CMK (cell line): ENCODE measurements at regions not wholly inside any gene's neighbourhood (a gene's known extent, or its start where the extent isn't known, plus 50 kb on each side); places are given as distances from the start of the nearest gene placed in this dataset.
A peak's percentile ranks its signal among the peaks of the same experiment; 100 is the strongest.

Source experiments
- DNase-seq: peaks from one replicate; pipeline ENCODE4 v3.0.0-alpha.2; 2010; ENCODE audit warnings: low read depth

DNA sequence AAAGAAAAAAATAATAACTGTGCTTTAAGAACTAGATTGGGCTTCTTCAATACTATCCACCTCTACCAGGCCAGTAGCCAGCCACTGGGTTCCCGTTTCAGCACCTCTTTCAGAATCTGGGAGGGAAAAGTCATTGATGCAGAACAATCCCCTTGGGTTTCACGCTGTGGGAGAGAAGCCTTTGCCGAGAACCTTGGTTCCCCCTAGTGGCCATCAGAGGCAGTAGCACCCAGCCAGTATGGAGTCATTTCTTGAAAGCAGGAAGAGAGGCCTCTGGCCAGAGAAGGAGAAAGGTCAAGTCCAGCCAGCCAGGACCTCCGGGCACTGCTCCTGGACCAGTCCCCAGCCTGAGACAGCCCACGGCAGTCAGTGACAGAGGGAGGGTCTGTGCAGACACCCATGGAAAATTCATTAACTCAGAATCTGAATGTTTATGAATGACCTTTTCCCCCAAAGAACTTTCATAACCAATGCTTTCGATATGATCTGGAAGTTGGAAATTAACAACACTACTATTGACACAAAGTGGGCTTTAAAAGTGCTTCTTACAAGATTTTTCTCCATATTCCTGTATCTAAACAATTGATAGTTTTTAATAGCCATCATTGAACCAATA is 51.2 kb upstream of the CDH5 start:
- DNase-seq = peak; percentile 24

DNA sequence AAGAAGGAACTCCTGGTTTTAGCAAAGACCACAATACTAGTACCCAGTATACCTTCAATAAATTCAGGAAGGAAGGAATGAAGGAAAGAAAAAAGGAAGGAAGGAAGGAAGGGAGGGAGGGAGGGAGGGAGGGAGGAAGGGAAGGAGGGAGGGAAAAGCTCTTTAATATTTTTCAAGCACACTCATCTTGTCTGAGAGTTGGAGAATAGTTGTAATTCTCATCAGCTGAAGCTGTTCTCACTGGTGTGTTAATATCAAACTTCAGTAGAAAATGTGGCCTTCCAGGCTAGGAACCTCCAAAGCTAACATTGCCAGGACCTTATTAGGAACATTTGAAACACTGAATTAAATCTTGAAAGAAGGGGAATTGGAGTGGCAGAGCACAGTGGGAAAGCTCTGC is 55.2 kb upstream of the CDH5 start:
- DNase-seq = no peak

DNA sequence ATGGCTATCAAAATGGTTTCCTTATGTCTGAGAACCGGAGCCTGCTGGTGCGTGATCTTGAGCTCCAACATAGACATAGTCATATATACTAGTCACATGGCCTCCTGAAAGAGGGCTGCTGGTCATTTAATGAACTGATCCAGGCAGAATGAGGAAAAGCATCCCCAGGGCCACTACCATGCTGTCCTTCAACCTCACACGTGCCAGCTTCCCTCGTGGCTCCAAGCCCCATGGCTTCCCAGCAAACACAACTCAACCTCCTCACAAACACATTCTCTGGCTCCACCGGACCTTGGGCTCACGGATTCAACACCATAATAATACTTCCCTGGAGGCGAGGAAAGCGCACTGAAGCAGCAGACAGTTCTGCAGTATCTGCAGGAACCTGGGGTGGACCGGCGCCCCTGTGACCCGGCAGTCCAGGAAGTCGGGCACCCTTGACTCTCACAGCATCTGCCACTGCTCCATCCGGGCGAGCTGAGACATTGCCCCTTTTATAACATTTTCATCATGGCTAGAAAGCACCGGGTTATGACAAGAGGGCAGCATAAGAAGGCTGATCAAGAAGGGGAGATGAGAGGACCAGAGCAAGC is 57.2 kb upstream of the CDH5 start:
- no peak for DNase-seq

DNA sequence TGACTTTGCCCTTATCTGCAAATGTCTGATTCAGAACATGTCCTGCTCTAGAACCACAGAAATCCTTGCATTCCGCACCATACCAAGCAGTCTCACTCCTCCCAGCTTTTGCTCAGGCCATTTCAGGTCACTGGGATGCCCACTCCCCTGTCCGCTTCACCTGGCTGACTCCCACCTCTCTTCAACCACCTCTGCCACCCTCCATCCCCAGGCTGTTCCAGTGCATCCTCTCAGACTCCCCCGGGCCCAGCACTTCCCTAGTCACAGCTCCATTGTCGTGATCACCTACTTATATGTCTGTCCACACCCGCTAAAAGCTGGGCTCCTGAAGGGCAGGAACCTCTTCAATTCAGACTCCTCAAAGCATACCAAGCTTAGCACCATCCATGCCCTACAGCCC is 58.4 kb upstream of the CDH5 start:
- no peak for DNase-seq

DNA sequence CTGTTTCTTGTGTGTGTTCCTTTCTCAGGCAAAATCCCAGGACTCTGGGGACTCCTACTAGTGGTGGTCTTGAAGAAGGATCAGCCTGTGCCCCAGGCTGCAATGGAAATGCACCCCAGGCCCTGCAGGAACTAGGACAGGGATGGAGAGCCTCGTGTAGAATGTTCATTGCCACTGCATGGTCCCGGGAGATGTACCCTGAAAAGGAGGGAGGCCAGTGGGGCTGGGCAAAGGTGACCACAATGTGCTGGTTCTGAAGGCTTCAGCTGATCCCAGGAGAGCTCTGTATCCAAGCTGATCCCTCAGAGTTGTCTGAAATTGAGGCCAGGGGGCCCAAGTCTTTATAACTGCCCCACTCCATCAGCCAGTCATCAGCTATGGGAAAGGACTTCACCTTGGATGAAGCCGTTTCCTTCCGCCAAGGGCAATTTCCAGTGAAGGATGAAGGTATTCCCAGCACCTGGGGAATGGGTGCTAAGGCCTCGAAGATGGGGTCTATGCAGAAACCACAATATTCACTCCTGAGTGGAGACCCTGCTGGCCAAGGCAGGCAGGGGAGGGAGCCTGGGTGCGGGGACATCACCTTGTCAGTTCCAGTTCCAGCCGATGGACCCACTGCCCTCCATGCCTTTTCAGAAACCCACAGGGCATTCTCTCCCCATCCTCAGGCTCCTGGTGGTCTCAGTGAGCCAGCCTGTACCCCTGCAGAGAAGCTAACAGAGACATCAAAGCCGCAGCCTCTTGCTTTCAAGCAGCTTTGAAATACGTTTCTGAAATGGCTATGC is 59.9 kb upstream of the CDH5 start:
- DNase-seq = no peak

DNA sequence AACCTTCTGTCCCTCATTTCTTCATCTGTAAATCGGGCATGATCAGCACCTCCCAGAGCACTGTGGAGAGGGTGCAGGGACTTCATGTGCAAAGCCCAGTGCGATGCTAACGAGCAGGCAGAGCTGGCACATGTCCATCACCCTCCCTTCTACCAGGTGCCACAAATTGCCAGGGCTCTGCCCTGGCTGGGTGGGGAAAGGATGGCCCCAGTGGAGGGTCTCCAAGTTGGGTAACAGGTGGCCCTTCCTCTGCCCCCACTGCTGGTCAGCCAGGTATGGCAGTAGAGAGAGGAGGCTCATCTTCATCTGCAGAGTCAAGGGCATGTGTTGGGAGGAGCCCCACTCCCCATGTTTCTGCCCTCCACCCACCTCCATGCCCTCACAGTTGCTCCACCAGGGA is 61.5 kb upstream of the CDH5 start:
- no peak for DNase-seq

DNA sequence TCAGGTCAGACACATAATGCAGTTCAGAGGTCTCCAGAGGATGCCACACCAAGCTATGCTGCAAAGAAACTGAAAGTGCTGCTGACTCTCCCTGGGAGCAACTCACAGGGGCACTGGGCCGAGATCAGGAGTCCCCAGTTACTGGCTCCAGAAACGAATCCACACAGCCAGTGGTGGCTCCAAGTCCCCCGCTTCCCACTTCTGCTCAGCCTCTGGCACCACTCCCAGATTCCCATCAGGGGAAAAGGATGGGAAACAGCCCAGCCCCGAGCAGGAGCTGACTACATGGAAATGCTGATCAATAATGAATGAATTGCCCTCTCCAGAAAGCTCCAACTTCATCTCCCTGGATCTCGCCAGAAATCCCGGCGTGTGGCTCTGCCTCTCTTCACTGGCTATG is 62.3 kb upstream of the CDH5 start:
- no peak for DNase-seq

DNA sequence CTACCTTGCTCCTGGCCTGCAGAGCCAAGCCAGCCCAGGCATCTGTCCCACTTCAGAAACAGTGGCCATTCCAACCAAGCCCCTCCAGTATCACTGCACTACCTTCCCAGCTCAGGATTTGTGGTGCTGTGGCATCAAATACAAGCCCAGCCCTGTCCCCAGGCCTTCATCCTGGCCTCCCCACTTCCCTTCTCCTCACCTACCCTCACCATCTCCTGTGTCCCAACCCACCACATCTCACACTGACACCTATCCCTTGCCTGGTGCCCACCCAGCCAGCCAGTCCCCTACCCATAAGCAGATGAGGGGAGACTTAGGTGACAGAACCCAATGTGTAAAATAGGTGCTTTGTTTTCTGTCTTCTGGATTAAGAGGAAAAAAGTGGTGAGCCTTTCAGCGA is 66.0 kb upstream of the CDH5 start:
- no peak for DNase-seq

DNA sequence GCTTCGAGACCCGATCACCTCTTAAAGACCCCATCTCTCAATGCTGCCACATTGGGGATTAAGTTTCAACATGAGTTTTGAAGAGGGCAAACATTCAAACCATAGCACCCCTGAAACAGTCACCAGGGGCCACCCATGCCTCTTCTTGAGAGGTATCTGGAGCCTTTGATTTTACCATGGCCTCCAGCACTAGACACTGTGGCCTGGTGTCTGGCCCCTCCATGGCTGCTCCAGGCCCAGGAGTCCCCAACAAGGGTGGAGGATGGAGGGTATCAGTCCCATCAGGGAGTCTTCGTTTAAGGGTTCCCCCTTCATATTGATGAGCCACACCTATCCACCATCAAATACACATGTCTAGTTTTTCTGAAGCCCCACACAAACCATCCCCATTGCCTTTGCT is 66.5 kb upstream of the CDH5 start:
- no peak for DNase-seq

DNA sequence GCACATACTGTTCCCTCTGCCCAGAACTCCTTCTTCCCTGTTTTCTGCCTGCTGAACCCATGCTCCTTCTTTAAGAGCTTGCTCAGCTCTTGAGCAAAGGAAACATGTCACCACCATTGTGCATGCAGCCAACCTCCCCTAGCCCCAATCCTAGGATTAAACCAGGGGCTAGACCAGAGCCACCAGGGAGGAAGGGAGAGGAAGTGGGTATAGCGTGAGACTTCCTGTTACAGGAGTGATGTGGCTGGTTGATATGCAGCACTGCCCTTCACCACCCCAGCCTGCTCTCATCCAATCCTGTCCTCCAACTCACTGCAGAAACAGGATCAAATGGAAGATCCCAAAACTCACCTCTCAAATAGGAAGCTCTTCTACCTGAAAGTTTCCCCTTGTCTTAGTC is 67.1 kb upstream of the CDH5 start:
- no peak for DNase-seq

DNA sequence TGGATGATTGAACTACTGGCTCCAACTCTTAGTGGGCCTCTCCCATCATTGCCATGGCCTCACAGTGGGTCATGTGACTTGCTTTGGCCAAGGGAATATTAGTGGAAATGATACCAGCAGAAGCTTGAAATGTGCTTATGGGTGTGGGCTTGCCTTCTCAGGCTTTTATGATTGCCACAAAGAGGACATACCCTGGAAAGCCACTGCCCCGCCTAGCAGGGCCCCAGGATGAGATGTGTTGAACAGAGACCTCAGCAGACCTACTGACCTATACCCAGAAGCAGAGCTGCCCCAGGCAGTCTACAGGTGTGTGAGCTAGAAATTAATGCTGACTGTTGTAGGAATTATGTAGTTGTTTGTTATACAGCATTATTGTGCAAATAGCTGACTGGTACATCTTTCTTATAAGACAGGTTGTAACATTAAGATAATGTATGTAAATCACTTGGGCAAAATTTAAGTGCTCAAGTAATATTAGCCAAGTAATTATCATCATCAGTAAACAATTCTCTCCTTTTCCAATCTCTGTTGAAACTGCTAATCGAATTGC is 67.8 kb upstream of the CDH5 start:
- DNase-seq = no peak

DNA sequence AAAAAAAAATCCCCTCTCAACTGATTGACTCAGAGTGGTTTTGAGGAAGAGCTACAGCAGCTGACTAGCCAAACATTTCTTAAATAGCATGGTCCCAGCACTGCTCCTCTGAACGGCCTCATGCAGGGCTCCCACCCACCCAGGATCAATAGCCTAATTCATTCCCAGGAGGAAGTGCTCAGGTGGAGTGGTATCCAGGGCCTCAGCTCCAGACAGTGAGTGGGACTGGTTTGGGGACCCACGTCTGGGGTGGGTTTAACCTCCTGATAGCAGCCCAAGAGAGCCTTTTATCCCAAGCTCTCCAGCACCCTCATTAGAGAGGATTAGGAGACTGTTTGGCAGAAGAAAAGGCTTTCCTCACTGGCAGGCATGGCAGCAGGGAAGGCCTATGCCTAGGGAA is 68.5 kb upstream of the CDH5 start:
- DNase-seq = no peak

DNA sequence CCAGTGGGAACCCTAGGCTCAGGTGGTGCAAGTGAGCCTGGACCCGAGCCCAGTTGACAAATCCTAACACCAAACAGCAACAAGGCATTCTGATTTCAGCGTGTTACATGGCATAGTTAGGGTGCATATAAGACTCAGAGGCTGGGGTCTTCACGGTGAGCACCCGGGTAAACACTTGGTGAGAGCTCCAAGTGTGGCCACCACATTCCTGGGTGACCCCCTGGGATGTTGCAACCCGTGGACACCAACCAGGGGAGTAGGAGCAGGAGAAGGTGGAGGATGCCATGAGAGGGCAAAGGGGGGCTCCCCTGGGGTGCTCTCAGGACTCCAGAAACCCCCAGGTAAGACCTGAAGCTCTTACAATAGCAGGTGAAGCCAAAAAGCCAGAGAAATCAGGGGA is 69.9 kb upstream of the CDH5 start:
- no peak for DNase-seq

DNA sequence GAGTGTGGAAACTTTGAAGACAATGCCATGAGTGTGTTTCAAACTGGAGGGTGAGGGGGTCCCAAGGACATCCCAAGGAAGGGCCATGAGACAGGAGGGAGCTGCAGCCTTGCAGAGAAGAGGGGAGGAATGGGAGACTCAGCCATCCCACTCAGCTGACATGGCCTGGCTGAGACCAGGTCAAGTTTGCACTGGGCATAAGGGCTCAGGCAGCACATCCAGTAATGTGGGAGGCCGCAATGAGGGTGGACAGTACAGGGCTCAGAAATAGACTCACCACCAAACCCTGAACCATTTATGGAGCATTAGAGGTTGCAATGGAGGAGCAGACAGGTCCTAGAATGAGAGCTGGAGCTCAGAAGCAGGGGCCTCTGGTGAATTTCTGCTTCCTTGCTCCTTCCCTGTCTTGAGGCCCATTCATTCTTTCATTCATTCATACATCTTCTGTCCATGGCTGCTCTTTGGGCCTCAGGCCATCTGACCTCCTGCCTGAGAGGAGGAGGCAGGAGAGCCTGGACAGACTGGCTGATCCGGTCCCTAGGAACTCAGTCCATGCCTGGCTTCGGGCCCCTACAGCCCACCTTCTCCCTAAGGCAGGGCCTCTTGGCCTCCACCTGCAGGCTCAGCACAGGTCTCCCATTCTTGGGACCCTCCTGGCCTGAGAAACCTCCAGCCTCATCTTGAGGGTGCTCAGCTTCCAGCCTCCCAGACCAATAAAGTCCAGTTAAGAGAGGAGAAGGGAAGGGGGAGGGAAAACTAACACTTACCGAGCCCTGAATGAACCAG is 70.5 kb upstream of the CDH5 start:
- no peak for DNase-seq

DNA sequence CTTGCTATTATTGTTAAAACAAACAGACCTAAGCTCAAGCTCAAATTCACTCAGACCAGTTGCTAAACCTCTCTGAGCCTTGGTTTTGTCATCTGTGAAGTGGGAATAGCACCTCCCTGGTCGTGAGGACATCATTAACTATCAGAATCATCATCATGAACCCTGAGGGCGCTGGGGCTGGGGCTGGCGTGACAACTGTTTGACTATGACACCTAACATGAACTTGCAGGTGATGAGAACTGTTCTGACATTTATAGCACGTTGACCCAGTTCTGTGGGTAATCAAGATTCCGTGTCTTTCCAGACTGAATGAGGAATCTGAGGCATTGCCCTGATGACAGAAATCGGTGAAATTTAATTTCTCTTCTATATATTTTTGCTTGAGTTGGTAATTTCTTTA is 71.3 kb upstream of the CDH5 start:
- DNase-seq = no peak

DNA sequence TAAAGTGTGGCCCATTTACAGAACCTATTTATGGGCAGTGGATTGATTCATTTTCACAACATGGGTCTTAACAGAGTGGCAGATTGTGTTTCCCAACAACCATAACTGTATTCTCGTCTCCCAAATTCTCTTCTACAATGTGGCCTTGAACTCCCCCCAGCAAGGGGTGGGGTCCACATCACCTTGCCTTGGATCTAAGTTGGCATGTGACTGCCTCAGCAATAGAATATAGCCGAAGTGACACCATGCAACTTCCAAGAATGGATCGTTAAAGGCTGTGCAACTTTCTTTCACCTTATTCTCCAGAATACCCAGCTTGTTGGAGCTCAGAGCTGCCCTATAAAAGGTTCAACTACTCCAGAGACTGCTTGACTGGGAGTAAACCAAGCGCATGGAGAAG is 72.0 kb upstream of the CDH5 start:
- no peak for DNase-seq

DNA sequence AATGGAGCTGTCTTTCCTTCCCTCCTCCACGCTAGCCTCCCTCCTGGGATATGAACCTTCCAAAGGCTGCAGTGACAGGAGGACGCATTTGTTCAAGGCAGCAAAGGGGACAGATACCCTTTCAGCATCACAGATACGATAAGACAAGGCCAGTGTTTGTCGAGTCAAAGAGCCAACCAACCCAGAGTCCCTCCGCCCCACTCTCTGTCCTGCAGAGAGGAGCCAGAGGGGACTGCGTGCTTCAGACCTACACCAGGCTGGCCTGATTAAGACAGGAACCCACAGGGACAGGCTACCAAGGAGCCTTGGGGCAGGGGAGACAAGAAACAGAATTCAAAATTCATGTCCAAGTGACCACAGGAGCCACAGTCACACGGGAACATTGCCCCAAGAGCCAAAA is 72.6 kb upstream of the CDH5 start:
- no peak for DNase-seq

DNA sequence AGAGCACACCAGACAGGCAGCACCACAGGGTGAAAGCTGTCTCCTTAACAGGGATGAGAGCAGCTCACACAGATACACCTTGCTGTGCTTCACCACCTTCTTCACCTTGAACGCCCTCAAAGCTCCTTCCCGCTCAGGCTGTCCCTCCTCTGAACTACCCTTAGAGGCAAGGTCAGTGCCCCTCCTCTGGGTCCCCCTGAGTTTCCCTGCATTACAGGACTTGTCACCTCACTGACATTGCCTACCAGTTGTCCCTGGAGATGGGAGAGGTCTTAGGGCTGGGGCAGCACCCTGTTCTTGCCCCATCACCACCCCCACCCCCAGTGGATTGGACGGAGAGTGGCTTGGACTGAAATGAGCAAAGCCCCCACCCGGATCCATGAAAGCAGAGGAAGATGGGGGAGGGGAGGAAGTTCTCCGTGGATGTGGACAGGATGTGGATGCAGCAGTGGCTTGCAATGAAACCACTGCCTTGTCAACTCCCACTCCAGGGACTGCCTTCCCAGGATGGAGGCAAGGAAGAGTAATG is 73.2 kb upstream of the CDH5 start:
- DNase-seq = no peak

DNA sequence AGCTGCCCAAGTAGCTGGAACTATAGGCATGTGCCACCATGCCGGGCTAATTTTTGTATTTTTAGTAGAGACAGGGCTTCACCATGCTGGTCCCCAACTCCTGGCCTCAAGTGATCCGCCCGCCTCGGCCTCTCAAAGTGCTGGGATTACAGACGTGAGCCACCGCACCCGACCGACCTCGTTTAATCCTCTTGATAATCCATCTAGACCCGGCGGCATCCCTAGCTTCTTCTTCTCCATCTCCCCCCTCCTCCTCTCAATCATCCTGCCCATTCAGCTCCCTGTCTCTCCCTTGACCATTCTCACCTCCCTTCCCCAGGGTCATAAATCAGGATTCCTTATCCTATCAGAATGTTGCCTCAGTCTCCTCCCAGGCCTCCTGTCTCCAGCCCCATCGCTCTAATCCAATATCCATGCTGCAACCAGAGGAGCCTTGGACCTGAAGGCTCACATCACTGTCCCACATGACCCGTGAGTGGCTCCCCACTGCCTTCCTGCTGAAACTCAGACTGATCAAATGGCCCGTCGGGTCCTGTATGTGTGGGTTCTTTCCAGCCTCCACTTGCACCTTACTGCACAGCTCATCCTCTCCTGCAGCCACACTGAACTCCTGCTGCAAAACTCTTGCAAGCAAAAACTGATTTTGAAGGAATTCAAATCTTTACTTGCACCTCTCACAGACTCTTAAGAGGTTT is 74.1 kb upstream of the CDH5 start:
- no peak for DNase-seq

DNA sequence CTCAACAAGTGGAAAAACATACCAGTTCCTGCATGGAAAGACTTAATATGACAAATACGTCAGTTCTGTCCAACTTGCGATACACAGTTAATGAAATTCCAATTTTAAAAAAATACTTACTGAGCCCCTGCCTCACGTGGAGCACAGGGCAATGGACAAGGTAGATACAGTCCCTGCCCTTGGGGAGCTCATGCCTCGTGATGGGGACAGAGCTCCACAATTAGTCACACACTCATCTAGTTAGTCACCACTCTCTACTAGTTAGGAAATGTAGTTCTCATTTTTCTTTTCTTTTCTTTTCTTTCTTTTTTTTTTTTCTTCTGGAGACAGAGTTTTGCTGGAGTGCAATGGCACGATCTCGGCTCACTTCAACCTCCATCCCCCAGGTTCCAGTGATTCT is 74.7 kb upstream of the CDH5 start:
- no peak for DNase-seq

DNA sequence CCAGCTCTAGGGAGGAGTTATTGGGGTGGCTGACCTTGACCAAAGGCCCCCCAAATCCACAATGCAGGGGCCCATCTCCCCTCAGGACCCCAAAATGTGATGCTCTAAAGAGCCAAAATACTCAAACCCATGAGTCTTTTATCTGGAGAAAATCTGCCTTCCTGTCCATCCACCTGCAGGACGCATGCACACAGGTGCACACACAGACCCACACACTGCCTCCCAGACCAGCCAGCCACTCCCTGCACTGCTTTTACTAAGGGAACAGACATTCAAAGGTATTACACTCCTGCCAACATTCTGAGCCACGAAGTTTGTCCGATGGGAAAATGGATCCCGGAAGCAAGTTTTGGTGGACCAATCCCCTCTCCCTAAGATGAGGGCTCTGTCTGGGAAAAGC is 76.1 kb upstream of the CDH5 start:
- DNase-seq = no peak

DNA sequence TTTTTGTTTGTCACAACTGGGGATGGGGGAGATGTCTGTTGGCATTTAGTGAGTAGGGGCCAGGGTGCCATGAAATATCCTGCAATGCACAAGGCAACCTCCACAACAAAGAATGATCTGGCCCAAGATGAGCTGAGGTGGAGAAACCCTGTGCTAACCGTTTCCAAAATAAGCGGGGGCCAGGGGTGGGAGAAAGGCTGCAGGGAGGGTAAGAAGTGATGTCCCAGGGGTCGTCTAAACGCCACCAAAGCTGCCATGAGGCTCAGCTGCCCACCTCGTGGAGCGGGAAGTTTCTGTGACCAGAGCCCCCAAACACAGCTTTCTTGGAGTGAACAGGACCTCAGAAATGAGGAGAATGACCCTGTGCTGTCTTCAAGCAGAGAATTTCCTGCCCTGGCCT is 76.5 kb upstream of the CDH5 start:
- no peak for DNase-seq
